GM19035 (cell line): ENCODE measurements at regions not wholly inside any gene's neighbourhood (a gene's known extent, or its start where the extent isn't known, plus 50 kb on each side); places are given as distances from the start of the nearest gene placed in this dataset.
A peak's percentile ranks its signal among the peaks of the same experiment; 100 is the strongest.
"Not testable (repeated sequence)": the region's sequence is repeated elsewhere in the genome, so short reads cannot be mapped to it uniquely, and the experiment has no call there.

Experiments used
- ATAC-seq: cut with Tn5 transposase; IDR thresholded peaks from one replicate; pipeline ENCODE4 v1.9.1; 2021; ENCODE audit not compliant: unreplicated experiment

- no peak for ATAC-seq
These were observed 81.9 kb upstream of the SLC25A36 start for GRCh38 chr3:140859592-140860336.

DNA sequence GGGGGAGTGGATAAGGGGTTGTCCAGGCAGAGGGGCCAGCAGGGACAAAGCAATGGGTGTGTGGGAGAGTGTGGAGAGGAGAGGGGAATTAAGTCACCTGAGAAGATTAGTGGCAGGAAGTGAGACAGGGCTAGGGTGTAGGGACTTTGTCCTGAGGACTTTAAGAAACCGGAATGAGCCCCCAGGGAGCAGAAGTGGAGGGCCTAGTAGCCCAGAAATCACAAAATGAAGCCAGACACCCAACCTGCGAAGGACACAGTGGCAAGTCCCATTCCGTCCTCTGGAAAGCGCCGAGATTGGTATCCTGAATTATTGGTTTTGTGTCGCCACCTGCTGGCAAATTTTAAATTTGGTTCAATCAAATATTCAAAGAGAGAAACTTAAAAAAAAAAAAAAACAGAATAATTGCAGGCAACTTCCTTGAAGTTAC lies 78.0 kb upstream of the SLC25A36 start:
- peak; percentile 60 for ATAC-seq

DNA sequence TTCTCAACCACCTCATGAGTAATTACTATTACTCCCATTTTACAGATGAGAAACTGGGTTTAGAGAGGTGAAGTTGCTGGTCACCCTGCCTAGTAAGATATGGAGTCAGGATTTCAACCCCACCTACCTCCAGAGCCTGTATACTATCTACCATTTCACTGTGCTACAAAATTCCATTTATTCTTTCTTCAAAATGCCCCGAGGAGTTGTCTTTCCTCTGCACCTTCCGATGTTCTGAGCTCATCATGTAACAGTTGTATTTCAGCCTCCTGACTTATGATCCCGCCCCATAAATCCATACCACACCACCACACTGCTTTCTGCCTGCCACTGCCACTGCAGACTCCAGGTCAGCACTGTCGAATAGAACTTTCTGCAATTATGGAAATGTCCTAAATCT lies 71.3 kb upstream of the SLC25A36 start:
- no peak for ATAC-seq

- ATAC-seq = no peak
These were observed 70.6 kb upstream of the SLC25A36 start for GRCh38 chr3:140871022-140871421.

DNA sequence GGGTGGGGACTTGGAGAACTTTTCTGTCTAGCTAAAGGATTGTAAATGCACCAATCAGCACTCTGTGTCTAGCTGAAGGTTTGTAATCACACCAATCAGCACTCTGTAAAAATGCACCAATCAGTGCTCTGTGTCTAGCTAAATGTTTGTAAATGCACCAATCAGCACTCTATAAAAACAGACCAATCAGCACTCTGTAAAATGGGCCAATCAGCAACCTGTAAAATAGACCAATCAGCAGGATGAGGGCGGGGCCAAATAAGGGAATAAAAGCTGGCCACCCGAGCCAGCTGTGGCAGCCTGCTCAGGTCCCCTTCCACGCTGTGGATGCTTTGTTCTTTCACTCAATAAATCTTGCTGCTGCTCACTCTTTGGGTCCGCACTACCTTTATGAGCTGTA lies 69.5 kb upstream of the SLC25A36 start:
- not testable (repeated sequence) for ATAC-seq

GRCh38 chr3:140883428-140884040 lies 58.1 kb upstream of the SLC25A36 start:
- ATAC-seq = no peak

GRCh38 chr3:140885697-140886096 lies 55.9 kb upstream of the SLC25A36 start:
- ATAC-seq = not testable (repeated sequence)
